Heart left ventricle (tissue), 16 donors: ENCODE measurements at regions not wholly inside any gene's neighbourhood (a gene's known extent, or its start where the extent isn't known, plus 50 kb on each side); places are given as distances from the start of the nearest gene placed in this dataset.

ENCODE experiments used
- ATAC-seq, 4 donors: fragments of 200-7000 bp; cut with Tn5 transposase; one replicate each; pipeline ENCODE4 v1.9.1; 2020 to 2022; ENCODE audit warnings: moderate library complexity in 4 of 4, mild to moderate bottlenecking in 3 of 4, moderate number of reproducible peaks in 1 of 4
- DNase-seq, 5 donors: peaks; one replicate each; pipeline ENCODE4 v3.0.0-alpha.2; 2020
- H3K27ac ChIP-seq, 12 donors: fragments of 200-600 bp; sonication (generic) in 4 of 12; one replicate each; pipeline versions ENCODE4 v1.5.0 to v1.8.0; 2016 to 2022; ENCODE audit warnings: mild to moderate bottlenecking in 2 of 12
- H3K27me3 ChIP-seq, 9 donors: fragments of 200-600 bp; sonication (generic) in 2 of 9; one replicate each; pipeline versions ENCODE4 v1.5.1 to v1.8.0; 2016 to 2022; ENCODE audit warnings: mild to moderate bottlenecking in 3 of 9
- H3K36me3 ChIP-seq, 9 donors: fragments of 200-600 bp; sonication (generic) in 2 of 9; one replicate each; pipeline versions ENCODE4 v1.5.0 to v1.8.0; 2018 to 2022; ENCODE audit warnings: mild to moderate bottlenecking in 2 of 9
- H3K4me1 ChIP-seq, 12 donors: fragments of 200-600 bp; sonication (generic) in 4 of 12; one replicate each; pipeline versions ENCODE4 v1.5.0 to v1.8.0; 2016 to 2022; ENCODE audit warnings: mild to moderate bottlenecking in 3 of 12
- H3K4me3 ChIP-seq, 12 donors: fragments of 200-600 bp; sonication (generic) in 4 of 12; one replicate each; pipeline versions ENCODE4 v1.5.0 to v1.8.0; 2017 to 2022; ENCODE audit warnings: mild to moderate bottlenecking in 9 of 12, moderate library complexity in 4 of 12
- H3K9me3 ChIP-seq, 12 donors: fragments of 200-600 bp; sonication (generic) in 4 of 12; one replicate each; pipeline versions ENCODE4 v1.5.0 to v1.8.0; 2016 to 2022; ENCODE audit warnings: mild to moderate bottlenecking in 1 of 12
- POLR2A ChIP-seq, 2 donors: fragments of 450-650 bp; IDR thresholded peaks; one replicate each; pipeline ENCODE4 v1.6.1; 2017; ENCODE audit warnings: antibody characterized with exemption in 2 of 2, mild to moderate bottlenecking in 2 of 2, moderate library complexity in 2 of 2
- WGBS, 4 donors: extraction: QIAGEN DNeasy Blood & Tissue Kit in 2 of 4; methylation state at CpG; one replicate each; pipeline versions ENCODE4 v1.1.5 to v1.1.7; 2013 to 2018; 5-methylcytosine and 5-hydroxymethylcytosine counted together
- intact Hi-C, 10 donors: fragments of 100-400 bp; cut with DNase I; formaldehyde crosslinking; loops; one replicate each; pipeline versions ENCODE4 v1.11.1 to v1.14.2; 2022
- TF ChIP-seq, protein P1 (sequence below), 12 donors: fragments of 200-600 bp; sonication (generic) in 4 of 12; IDR thresholded peaks; one replicate each; pipeline versions ENCODE4 v1.5.0 to v1.8.0; 2018 to 2022; ENCODE audit warnings: antibody characterized with exemption in 12 of 12, mild to moderate bottlenecking in 5 of 12
- donor health status: ischemic (EF 13 %, LVEDD 7.1; RV severe dilation, severe dysfunction).
- donor health status: healthy with polysubstance abuse.
- donor health status: DM: no; HTN: yes; CAD: no.
- donor health status: DM: no; HTN: no; CAD: no.
- donor health status: ischemic (EF 25% LVEDD 6.9; RV normal size, moderate dysfunction).
- donor health status: ischemic (EF 25% LVEDD 5.7; RV mildly dilated, moderate dysfunction).
- donor health status: healthy.
- donor health status: DM: yes; HTN: yes; CAD: no.
- donor health status: ischemic (EF 35%, LVEDD 5.7; RV mildly dilated, moderate dysfunction).
- donor health status: nonischemic (EF 11% LVEDD 7.7; RV severe dilation, severe dysfunction).
- donor health status: DM: yes; HTN: yes; CAD: no.
- donor health status: PGD.
- donor health status: ischemic (EF 29% LVEDD 5.4; RV normal size, mild dysfunction).
- donor health status: nonischemic (EF 23%, LVEDD 6.1; RV moderate dilation, normal function).

DNA sequence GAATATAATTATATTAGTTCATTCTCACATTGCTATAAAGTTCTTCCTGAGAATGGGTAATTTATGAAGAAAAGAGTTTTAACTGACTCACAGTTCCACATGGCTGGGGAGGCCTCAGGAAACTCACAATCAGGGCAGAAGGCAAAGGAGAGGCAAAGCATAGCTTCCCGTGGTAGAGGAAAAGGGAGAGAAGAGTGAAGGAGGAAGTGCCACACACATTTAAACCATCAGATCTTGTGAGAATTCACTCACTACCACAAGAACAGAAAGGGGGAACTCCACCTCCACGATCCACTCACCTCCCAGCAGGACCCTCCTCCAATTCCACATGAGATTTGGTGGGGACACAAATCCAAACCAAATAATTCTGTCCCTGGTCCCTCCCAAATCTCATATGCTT, 773.4 kb upstream of the INTU start:
- no peak for TF ChIP-seq POLR2A (IDR thresholded peaks at IDR 0.05)
- TF ChIP-seq, protein P1, sequence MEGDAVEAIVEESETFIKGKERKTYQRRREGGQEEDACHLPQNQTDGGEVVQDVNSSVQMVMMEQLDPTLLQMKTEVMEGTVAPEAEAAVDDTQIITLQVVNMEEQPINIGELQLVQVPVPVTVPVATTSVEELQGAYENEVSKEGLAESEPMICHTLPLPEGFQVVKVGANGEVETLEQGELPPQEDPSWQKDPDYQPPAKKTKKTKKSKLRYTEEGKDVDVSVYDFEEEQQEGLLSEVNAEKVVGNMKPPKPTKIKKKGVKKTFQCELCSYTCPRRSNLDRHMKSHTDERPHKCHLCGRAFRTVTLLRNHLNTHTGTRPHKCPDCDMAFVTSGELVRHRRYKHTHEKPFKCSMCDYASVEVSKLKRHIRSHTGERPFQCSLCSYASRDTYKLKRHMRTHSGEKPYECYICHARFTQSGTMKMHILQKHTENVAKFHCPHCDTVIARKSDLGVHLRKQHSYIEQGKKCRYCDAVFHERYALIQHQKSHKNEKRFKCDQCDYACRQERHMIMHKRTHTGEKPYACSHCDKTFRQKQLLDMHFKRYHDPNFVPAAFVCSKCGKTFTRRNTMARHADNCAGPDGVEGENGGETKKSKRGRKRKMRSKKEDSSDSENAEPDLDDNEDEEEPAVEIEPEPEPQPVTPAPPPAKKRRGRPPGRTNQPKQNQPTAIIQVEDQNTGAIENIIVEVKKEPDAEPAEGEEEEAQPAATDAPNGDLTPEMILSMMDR (IDR thresholded peaks at IDR 0.05) = no peak
- intact Hi-C loops = no loop called here
- no peaks in the 10 kb centered on the region for H3K27me3 ChIP-seq
- H3K9me3 ChIP-seq = peaks cover 0 to 3% (median 0%) of the 10 kb centered on the region in 12 donors
- no peaks in the 10 kb centered on the region for H3K36me3 ChIP-seq
- ATAC-seq (no peak), DNase-seq (no peak)
- no peak overlapping the region for H3K4me3 ChIP-seq
- no peaks in the 10 kb centered on the region for H3K4me1 ChIP-seq
- H3K27ac ChIP-seq = no peak overlapping the region
- WGBS, 4 donors = 46 to 71% (median 57%) methylated on average over 2 of the region's 2 CpGs

DNA sequence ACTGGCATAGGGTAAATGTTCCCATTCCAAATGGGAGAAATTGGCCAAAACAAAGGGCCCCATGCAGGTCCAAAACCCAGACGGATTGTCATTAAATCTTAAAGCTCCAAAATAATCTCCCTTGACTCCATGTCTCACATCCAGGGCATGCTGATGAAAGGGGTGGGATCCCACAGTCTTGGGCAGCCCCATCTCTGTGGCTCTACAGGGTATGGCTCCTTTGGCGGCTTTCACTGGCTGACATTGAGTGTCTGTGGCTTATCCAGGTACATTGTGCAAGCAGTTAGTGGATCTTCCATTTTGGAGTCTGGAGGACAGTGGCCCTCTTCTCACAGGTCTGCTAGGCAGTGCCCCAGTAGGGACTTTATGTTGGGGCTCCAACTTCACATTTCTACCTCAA, 772.9 kb upstream of the INTU start:
- 83 to 96% (median 94%) methylated on average over 2 of the region's 2 CpGs for WGBS, 4 donors
- no peaks in the 10 kb centered on the region for H3K27me3 ChIP-seq
- intact Hi-C loops = no loop called here

DNA sequence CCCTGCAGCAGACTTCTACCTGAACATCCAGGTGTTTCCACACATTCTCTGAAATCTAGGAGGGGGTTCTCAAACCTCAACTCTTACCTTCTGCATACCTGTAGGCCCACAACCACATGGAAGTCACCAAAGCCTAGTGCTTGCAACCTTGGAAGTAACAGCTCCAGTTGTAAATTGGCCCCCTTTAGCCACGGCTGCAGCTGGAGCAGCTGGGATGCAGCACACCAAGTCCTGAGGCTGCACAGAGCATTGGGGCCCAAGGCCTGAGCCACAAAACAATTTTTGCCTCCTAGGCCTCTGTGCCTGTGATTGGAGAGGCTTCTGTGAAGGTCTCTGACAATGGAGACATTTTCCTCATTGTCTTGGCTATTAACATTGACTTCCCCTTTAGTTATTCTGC, 772.4 kb upstream of the INTU start:
- WGBS, 4 donors = 88 to 100% (median 91%) methylated on average over 1 of the region's 1 CpG
- no peak for DNase-seq

More for the DNA sequence above, 772.9 kb upstream of the INTU start:
- ATAC-seq (no peak), DNase-seq (no peak)
- Histone ChIP-seq H3K4me1 (no peaks in the 10 kb centered on the region), H3K27ac (no peak overlapping the region), H3K36me3 (no peaks in the 10 kb centered on the region), H3K4me3 (no peak overlapping the region), H3K9me3 (peaks cover 0 to 3% (median 0%) of the 10 kb centered on the region in 12 donors)
- TF ChIP-seq, protein P1 (IDR thresholded peaks at IDR 0.05) = no peak
- TF ChIP-seq POLR2A (IDR thresholded peaks at IDR 0.05) = no peak

DNA sequence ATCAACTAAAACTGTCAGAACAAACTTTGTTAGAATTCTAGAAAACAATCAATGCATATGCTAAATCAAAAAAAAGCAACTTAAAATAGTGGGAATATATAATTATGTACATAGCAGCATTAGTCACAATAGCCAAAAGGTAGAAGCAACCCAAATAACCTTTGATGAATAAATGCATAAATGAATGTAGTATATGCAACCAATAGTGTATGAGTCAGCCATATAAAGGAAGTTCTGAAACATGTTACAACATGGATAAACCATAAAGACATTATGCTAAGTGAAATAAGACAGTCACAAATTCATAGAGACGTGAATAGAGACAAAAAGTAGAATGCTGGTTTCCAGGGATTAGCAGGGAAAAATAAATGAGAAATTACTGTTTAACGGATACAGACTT, 762.8 kb upstream of the INTU start:
- TF ChIP-seq, protein P1 (IDR thresholded peaks at IDR 0.05) = no peak
- no peak for TF ChIP-seq POLR2A (IDR thresholded peaks at IDR 0.05)
- ATAC-seq = no peak
- Histone ChIP-seq H3K27me3 (no peaks in the 10 kb centered on the region), H3K4me1 (no peaks in the 10 kb centered on the region), H3K27ac (no peak overlapping the region), H3K4me3 (no peak overlapping the region), H3K36me3 (no peaks in the 10 kb centered on the region), H3K9me3 (peaks cover 0 to 47% (median 20%) of the 10 kb centered on the region in 12 donors)
- 70 to 83% (median 75%) methylated on average over 2 of the region's 2 CpGs for WGBS, 4 donors
- intact Hi-C loops = no loop called here
- DNase-seq = no peak

More for the DNA sequence above, 772.4 kb upstream of the INTU start:
- intact Hi-C loops = no loop called here
- H3K9me3 ChIP-seq = peaks cover 0 to 4% (median 0%) of the 10 kb centered on the region in 12 donors
- ATAC-seq = no peak
- H3K4me1 ChIP-seq = no peaks in the 10 kb centered on the region
- no peak overlapping the region for H3K4me3 ChIP-seq
- TF ChIP-seq, protein P1 (IDR thresholded peaks at IDR 0.05) = no peak
- no peak for TF ChIP-seq POLR2A (IDR thresholded peaks at IDR 0.05)
- no peak overlapping the region for H3K27ac ChIP-seq
- no peaks in the 10 kb centered on the region for H3K27me3 ChIP-seq
- H3K36me3 ChIP-seq = no peaks in the 10 kb centered on the region
